GM21786 (cell line): ENCODE measurements at regions not wholly inside any gene's neighbourhood (a gene's known extent, or its start where the extent isn't known, plus 50 kb on each side); places are given as distances from the start of the nearest gene placed in this dataset.
A peak's percentile ranks its signal among the peaks of the same experiment; 100 is the strongest.
"Not testable (repeated sequence)": the region's sequence is repeated elsewhere in the genome, so short reads cannot be mapped to it uniquely, and the experiment has no call there.

Source experiments
- ATAC-seq: cut with Tn5 transposase; IDR thresholded peaks from one replicate; pipeline ENCODE4 v1.9.1; 2021; ENCODE audit not compliant: unreplicated experiment

GRCh38 chr2:142585785-142586184 lies 291.7 kb upstream of the KYNU start:
- ATAC-seq: peak; percentile 91

- no peak for ATAC-seq
These were observed 295.1 kb upstream of the KYNU start for GRCh38 chr2:142582317-142582716.

DNA sequence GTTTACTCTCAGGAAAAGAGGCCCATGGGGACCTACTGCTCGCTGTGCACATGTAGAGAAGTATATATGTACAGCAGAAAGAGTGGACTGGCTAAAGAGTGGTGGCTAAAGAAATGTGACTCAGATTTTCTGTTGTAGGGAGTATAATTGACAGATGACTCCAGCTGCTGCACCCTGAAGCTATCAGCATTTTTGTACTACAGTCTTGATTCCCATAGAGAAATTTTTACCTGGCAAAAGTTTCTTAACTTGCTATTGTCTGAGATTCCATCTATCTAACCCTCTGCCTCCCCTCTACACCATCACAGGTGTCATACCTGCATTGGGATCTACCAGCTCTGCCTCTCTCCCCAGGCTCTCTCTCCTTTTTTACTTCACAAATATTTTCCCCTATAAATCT lies 296.0 kb upstream of the KYNU start:
- no peak for ATAC-seq

DNA sequence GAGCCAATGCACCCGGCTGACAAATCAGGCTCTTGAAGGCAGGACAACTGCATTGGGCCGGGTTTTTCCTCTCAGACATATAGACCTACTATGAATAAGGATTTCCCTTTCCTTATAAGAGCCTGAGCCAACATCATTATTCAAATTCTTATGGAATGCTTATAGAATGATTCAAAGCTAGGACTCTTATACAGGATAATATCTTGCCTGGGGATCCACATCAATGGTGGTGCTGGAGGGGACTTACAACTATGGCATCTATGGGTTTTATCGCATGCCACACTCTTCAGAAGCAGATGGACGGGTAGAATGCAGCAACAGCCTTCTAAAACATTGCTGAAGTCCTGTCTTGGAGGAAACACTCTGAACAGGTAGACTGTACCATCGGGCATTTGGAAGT lies 296.8 kb upstream of the KYNU start:
- ATAC-seq: no peak

DNA sequence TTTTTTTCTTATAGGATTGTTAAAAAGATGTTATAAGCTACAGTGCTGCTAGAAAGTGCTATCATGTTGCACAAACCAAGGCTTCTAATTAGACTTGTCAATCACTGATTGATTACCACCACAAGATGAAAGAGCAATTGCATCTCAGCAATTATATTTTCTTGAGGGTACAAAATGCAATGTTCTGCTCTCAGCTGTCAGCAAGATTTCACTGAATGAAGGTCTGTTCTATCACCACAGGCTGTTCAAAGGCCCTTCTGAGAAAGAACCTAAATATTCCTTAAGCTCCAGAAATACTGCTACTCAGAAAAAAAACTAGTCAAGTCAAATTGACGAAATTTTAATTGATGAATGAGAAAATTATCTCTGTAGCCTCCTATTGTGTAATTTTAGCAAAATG lies 301.9 kb upstream of the KYNU start:
- no peak for ATAC-seq

GRCh38 chr2:142574388-142574787 lies 303.1 kb upstream of the KYNU start:
- no peak for ATAC-seq

DNA sequence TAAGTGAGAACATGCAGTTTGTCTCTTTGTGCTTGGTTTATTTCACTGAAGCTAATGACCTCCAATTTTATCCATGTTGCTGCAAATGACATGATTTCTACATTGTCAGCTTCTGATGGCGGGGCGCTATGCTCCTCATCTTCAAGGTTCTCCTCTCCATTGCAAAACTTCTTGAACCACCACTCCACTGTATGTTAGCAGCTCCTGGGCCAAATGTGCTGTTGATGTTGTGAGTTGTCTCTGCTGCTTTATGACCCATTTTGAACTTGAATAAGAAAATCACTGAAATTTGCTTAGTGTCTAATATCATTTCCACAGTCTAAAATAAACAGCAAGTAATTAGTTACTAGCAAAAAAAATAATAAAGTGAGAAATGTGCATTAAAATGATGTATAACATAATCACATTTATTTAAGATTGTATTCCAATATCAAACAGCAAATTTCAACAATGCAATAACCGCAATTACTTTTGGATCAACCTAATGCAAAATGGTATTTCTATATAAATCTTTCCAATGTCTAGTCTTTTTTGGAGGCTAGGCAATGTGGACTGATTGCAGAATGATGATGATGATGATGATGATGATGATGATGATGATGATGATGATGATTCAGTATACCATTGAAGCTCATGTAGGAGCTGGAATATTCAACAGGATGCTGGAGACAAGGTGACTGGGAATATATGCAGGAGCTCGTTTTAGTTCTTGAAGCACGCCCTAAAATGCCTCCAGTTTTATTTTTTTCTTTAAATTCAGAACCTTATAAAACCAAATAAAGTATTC lies 304.9 kb upstream of the KYNU start:
- ATAC-seq: no peak

GRCh38 chr2:142571934-142572333 lies 305.5 kb upstream of the KYNU start:
- no peak for ATAC-seq

DNA sequence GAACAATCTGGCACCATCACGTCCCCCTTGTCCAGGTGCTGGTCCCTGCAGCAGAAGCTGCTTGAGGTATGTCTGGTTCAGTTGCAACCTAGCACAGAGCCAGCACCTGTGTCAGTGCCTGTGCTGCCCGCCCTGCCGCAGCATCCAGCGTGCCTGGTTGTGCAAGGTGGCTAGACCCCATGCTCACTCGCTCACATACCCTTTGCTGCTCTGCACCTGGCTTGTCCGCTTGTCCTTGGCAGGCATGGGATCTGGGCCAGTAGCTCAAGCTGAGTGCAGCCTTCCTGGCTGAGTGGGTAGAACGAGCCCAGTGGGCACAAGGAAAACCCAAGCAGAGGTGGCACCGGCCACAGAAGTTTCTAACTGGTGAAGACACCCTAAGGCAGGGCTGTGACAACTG lies 314.6 kb upstream of the KYNU start:
- ATAC-seq: no peak

GRCh38 chr2:142561656-142562055 lies 315.8 kb upstream of the KYNU start:
- no peak for ATAC-seq

- ATAC-seq: no peak
These were observed 320.1 kb upstream of the KYNU start for GRCh38 chr2:142557391-142557790.

- ATAC-seq: not testable (repeated sequence)
These were observed 331.5 kb upstream of the KYNU start for GRCh38 chr2:142545999-142546398.

GRCh38 chr2:142545036-142545435 lies 332.4 kb upstream of the KYNU start:
- ATAC-seq: no peak

DNA sequence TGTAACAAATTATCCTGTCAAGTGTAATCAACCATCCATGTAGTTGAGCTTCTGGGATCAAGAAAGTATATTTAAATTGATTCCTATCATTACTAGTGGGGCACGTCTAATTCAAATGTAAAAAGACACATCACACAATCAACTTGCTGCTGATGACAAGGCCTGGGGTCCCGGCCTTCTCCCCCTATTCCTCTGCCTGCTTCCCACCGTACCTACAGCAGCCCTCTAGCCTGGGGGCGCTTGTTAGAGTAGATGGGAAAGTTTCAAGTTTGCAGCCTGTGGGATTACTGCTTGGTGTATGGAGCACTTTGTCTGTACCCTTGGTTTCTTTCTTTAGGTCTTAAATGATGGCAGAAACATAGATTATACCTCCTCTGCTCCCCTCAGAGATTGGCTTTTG lies 333.3 kb upstream of the KYNU start:
- ATAC-seq: no peak

DNA sequence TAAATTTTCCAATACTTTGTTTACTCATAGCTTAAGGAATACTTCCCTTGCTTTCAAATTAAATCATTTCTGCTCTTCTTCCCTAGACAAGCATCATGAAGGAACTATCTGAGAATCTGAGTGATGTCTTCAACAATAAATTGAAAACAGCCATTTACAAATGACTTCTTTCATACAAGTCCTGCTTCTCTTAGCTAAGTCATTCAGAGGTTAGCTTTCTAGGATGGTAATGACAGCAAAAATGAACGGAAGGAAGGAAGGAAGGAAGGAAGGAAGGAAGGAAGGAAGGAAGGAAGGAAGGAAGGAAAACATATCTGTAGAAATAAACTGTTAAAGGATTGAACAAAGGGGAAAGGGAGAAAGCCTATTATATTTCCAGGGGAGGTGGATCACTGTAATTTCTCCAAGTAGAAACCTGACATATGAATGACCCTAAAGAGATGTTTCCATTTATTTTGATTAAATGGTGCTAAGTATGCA lies 335.0 kb upstream of the KYNU start:
- ATAC-seq: no peak

DNA sequence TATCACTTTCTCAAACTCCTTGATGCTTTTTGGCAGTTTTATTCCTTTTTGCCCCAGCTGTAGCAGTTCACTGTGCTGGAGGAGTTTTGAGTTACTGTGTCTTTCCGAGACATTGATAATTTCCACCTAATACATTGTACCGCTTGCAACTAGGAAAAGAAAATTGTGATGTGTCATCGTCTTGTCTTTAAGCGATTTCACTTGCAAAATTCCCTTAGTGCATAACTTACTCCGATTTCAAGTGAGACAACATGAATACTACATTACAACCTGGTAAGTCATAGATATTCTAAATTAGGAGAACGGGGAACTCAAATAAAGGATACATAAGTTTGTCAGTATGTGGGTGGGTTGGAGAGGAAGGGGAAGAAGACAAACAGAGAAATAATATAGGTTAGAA lies 340.5 kb upstream of the KYNU start:
- no peak for ATAC-seq

- no peak for ATAC-seq
These were observed 341.0 kb upstream of the KYNU start for GRCh38 chr2:142536492-142536891.

- no peak for ATAC-seq
These were observed 342.2 kb upstream of the KYNU start for GRCh38 chr2:142535311-142535710.

GRCh38 chr2:142533177-142533576 lies 344.3 kb upstream of the KYNU start:
- no peak for ATAC-seq

- no peak for ATAC-seq
These were observed 346.1 kb upstream of the KYNU start for GRCh38 chr2:142531377-142531776.

DNA sequence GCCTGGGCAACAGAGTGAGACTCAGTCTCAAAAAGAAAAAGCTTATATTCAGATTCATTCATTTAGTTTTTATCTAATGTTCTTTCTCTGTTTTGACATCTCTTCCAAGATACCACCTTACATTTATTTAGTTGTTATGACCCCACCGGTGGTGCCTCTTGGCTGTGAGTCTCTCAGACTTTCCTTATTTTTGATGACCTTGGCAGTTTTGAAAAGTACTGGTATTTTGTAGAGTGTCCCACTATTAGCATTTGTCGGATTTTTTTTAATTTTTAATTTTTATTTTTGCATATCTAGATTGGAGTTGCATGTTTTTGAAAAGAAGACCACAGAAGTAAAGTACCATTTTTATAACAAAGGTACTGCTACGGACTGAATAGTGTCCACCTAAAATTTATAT lies 351.7 kb upstream of the KYNU start:
- ATAC-seq: no peak

GRCh38 chr2:142521492-142521891 lies 356.0 kb upstream of the KYNU start:
- ATAC-seq: no peak

GRCh38 chr2:142515493-142515892 lies 362.0 kb upstream of the KYNU start:
- ATAC-seq: no peak
